ENCODE measurements at regions not wholly inside any gene's neighbourhood (a gene's known extent, or its start where the extent isn't known, plus 50 kb on each side); places are given as distances from the start of the nearest gene placed in this dataset.

DNA sequence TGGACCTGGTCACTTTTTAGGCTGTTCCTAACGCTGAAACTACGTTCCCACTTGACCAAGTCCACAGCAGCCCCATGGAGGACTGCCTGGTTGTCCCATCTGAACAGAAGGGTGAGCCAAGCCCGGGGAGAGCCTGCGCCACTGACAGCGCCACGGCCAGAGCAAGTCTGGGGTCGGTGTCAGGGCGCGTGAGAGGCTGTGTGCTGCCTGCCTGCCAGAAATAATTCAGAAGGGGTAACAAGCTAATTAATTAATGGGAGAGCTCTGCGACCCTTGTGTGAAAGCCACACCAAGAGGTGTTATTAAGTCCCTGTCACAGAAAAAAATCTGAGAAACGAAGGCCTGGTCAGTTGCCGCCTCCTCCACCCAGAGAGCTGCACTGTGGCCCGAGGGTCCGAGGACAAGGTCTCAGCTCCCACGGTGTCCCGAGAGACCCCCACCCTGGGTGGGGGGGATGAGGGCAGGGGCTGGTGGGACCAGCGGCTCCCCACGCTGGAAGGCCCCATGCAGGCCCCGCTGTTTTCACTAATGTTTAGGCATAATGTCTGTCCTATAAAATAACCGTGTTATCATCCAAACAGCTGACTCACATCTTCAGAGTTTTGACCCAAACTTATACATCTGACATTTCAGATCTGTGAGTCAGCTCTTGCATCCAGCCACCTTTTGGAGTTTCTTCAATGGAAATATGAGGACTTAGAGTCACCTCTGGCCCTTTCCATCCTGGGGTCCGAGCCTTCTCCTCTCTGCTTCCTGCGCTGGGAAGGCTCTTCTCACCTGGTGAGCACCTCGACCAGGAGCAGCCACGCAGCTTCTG lies 58.5 kb downstream of the DLL1 start:
- no peak for DNase-seq (ENCODE audit: low read depth)
- TF ChIP-seq, protein P1, sequence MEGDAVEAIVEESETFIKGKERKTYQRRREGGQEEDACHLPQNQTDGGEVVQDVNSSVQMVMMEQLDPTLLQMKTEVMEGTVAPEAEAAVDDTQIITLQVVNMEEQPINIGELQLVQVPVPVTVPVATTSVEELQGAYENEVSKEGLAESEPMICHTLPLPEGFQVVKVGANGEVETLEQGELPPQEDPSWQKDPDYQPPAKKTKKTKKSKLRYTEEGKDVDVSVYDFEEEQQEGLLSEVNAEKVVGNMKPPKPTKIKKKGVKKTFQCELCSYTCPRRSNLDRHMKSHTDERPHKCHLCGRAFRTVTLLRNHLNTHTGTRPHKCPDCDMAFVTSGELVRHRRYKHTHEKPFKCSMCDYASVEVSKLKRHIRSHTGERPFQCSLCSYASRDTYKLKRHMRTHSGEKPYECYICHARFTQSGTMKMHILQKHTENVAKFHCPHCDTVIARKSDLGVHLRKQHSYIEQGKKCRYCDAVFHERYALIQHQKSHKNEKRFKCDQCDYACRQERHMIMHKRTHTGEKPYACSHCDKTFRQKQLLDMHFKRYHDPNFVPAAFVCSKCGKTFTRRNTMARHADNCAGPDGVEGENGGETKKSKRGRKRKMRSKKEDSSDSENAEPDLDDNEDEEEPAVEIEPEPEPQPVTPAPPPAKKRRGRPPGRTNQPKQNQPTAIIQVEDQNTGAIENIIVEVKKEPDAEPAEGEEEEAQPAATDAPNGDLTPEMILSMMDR (IDR thresholded peaks at IDR 0.05; ENCODE audit: control insufficient read depth, insufficient read depth, low read depth, low read length, missing control alignments): no peak
- no peak overlapping the region for H3K4me3 ChIP-seq (ENCODE audit: control insufficient read depth, low read depth, low read length)

DNA sequence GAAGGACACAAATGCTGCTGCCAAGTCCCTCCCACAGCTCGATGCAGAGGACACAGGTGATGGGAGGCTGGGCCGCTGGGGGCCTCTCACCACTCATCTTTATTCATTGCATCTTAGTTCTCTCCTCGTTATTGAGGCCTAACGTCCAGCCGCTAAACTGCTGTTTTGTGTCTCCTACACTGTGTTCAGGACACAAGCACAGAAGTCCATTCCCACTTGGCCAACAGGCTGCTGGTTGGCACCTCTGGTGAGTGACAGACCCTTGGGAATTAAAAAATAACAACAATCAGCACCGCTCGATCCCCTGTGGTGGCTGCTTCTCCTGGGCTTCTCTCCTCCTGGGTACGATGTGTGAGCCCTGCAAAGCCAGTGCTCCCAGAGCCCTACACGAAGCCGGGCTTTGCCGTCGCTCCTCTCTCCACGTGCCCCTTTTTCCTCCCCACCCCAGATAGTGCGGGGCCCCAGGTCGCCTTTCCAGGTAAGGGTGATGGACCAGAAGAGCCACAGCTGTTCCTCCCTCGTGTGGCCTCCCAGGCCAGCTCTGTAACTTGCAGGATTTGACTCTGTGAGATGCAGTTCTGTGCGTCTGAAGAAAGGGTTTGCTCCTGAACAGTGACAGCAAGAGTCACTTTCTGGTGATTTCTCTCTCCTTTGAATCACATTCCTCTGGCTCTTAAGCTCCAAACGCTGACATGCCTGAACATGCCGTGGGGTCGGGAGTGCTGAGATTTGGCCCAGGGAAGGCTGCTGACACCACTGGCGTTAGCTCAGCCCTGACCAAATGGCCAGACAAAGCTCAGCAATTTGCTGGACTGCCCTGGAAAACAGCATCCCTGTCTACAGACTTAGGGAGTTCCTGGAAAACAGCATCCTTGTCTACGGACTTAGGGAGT lies 59.3 kb downstream of the DLL1 start:
- TF ChIP-seq, protein P1 (IDR thresholded peaks at IDR 0.05; ENCODE audit: control insufficient read depth, insufficient read depth, low read depth, low read length, missing control alignments): no peak
- H3K4me3 ChIP-seq (ENCODE audit: control insufficient read depth, low read depth, low read length): no peak overlapping the region
- DNase-seq (ENCODE audit: low read depth): no peak

DNA sequence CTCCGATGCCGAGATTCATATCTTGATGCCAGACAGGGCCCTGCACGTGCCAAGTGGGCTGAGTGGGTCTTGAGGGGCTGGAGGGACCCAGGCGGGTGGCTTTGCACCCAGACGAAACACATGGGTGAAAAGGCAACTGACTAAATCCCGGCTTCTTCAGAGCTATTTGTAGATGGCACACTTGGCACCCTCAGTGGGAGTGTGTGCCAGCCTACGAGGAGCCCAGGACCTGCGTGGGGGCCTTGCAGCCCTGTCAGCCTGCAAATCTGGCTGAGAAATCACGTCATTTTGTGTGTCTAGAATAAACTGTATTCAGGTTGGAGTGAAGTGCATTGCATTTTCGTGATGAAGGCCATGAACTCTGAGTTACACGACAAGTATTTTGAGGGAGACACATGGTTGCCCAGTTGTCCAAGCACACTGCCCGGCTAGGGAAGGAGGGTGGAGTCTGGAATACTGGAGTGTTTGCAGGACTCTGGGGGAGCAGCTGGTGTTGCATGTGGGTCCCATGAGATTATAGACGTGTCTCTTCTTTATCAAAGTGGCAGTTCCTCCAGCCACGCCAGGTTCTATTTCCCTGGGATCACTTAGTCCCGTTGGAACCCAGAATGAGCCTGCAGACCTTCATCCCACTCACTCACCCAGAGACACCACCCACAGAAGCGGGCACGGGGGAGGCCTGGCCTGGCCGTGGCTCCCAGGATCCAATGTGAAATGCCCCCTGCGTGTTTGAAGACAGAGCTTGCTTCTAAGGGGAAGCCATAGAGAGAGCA lies 60.2 kb downstream of the DLL1 start:
- H3K4me3 ChIP-seq (ENCODE audit: control insufficient read depth, low read depth, low read length): no peak overlapping the region
- TF ChIP-seq, protein P1 (IDR thresholded peaks at IDR 0.05; ENCODE audit: control insufficient read depth, insufficient read depth, low read depth, low read length, missing control alignments): no peak
- DNase-seq (ENCODE audit: low read depth): no peak

DNA sequence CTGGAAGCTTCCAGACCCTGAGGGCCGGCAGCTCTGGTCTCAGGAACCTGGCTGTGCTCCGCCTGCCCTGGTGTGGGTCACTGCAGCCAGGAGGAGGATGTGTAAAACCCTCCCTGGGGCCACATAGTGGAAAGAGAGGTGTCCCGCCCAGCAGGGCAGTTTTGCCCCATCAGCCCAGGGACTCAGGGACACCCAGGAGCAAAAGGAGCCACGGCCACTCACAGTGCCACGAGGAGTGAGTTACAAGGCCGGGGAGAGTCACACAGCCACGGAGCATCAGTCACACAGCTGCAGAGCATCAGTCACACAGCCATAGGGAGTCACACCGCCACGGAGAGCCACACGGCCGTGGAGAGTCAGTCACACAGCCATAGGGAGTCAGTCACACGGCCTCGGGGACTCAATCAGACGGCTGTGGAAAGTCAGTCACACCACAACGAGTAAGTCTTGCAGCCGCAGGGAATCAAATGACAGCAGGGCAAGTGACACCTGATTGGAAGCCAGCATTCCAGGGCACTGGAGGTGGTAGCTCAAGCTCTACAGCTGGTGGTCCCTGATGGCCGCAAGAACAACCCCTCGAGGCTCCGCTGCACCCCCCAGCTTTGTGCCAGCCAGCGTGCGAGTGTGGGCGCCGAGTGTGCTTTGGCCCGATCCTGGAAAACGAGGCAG lies 60.9 kb downstream of the DLL1 start:
- H3K4me3 ChIP-seq (ENCODE audit: control insufficient read depth, low read depth, low read length): no peak overlapping the region
- TF ChIP-seq, protein P1 (IDR thresholded peaks at IDR 0.05; ENCODE audit: control insufficient read depth, insufficient read depth, low read depth, low read length, missing control alignments): no peak
- no peak for DNase-seq (ENCODE audit: low read depth)

DNA sequence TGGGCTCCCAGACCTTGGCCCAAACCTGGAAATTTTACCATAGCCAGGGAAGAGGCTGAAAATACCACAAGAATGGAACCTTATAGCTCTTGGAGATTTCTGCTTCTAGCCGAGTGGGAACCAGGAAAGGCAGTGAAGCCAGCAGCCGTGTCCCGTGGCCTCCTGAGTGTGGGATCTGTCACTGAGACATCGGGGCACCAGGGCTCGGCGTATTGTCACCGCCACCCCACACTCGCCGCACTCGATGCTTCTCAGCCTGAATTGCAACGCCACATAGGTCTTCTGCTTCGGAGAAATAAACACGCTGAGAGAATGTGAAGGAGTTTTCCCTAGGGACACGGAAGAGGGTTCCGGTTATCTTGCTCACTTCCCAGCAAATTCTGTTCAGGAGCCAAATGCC lies 61.5 kb downstream of the DLL1 start:
- no peak overlapping the region for H3K4me3 ChIP-seq (ENCODE audit: control insufficient read depth, low read depth, low read length)
- DNase-seq (ENCODE audit: low read depth): no peak
- TF ChIP-seq, protein P1 (IDR thresholded peaks at IDR 0.05; ENCODE audit: control insufficient read depth, insufficient read depth, low read depth, low read length, missing control alignments): no peak

DNA sequence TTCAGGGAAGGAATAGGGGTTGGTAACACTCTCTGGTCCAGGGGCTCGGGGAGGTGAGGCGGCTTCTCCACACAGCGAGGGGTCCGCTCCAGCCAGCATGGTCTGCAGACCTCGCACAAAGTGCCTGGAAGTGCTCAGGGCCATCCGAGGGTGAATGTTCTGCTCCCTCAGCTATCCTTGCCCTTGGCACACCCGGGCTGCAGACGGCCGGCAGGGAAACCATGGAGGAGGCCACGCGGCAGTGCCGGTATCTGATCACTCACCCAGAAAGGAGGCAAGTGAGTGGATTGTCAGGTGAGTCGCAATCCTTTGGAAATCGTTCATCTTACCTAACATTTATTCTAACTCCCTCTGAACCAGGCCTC lies 62.0 kb downstream of the DLL1 start:
- TF ChIP-seq, protein P1 (IDR thresholded peaks at IDR 0.05; ENCODE audit: control insufficient read depth, insufficient read depth, low read depth, low read length, missing control alignments): no peak
- no peak for DNase-seq (ENCODE audit: low read depth)
- H3K4me3 ChIP-seq (ENCODE audit: control insufficient read depth, low read depth, low read length): no peak overlapping the region
